IPS-18a (cell line): ENCODE measurements at regions not wholly inside any gene's neighbourhood (a gene's known extent, or its start where the extent isn't known, plus 50 kb on each side); places are given as distances from the start of the nearest gene placed in this dataset.

ENCODE experiments used
- H3K27ac ChIP-seq: one replicate; pipeline ENCODE4 v1.5.1; 2013; ENCODE audit warnings: low read length
- H3K27me3 ChIP-seq: one replicate; pipeline ENCODE4 v1.6.1; 2013; ENCODE audit warnings: mild to moderate bottlenecking, low read length; ENCODE audit not compliant: control insufficient read depth, insufficient read depth
- H3K36me3 ChIP-seq: one replicate; pipeline ENCODE4 v1.6.1; 2013; ENCODE audit warnings: low read depth, low read length; ENCODE audit not compliant: control insufficient read depth
- H3K4me1 ChIP-seq: one replicate; pipeline ENCODE4 v1.6.1; 2013; ENCODE audit warnings: low read depth, low read length; ENCODE audit not compliant: control insufficient read depth
- H3K4me3 ChIP-seq: one replicate; pipeline ENCODE4 v1.5.1; 2013; ENCODE audit warnings: low read length
- H3K9ac ChIP-seq: one replicate; pipeline ENCODE4 v1.6.1; 2013; ENCODE audit warnings: mild to moderate bottlenecking, low read length, moderate library complexity
- H3K9me3 ChIP-seq: one replicate; pipeline ENCODE4 v1.6.1; 2013; ENCODE audit warnings: low read depth, low read length; ENCODE audit not compliant: control insufficient read depth

GRCh38 chr7:138400400-138400886 lies 59.6 kb upstream of the TRIM24 start:
- no peaks in the 10 kb centered on the region for H3K27me3 ChIP-seq
- H3K9ac ChIP-seq, result no peak overlapping the region
- H3K9me3 ChIP-seq, result no peaks in the 10 kb centered on the region
- H3K36me3 ChIP-seq, result no peaks in the 10 kb centered on the region
- H3K4me3 ChIP-seq, result no peak overlapping the region
- peaks cover 6% of the 10 kb centered on the region for H3K4me1 ChIP-seq
- H3K27ac ChIP-seq, result no peak overlapping the region

GRCh38 chr7:138402749-138403148 lies 57.3 kb upstream of the TRIM24 start:
- no peak overlapping the region for H3K4me3 ChIP-seq

GRCh38 chr7:138405496-138405895 lies 54.6 kb upstream of the TRIM24 start:
- Histone ChIP-seq H3K9ac (no peak overlapping the region), H3K27me3 (no peaks in the 10 kb centered on the region), H3K9me3 (no peaks in the 10 kb centered on the region), H3K36me3 (no peaks in the 10 kb centered on the region), H3K4me3 (no peak overlapping the region), H3K4me1 (no peaks in the 10 kb centered on the region), H3K27ac (no peak overlapping the region)

More at GRCh38 chr7:138402749-138403148, 57.3 kb upstream of the TRIM24 start:
- no peak overlapping the region for H3K9ac ChIP-seq
- no peaks in the 10 kb centered on the region for H3K9me3 ChIP-seq
- no peaks in the 10 kb centered on the region for H3K27me3 ChIP-seq
- no peak overlapping the region for H3K27ac ChIP-seq
- no peaks in the 10 kb centered on the region for H3K4me1 ChIP-seq
- no peaks in the 10 kb centered on the region for H3K36me3 ChIP-seq

GRCh38 chr7:138407792-138408191 lies 52.3 kb upstream of the TRIM24 start:
- H3K9me3 ChIP-seq, result no peaks in the 10 kb centered on the region
- no peaks in the 10 kb centered on the region for H3K4me1 ChIP-seq
- H3K36me3 ChIP-seq, result no peaks in the 10 kb centered on the region
- no peak overlapping the region for H3K27ac ChIP-seq
- H3K4me3 ChIP-seq, result no peak overlapping the region
- H3K27me3 ChIP-seq, result no peaks in the 10 kb centered on the region
- H3K9ac ChIP-seq, result no peak overlapping the region
